HepG2 (cell line): ENCODE measurements at regions not wholly inside any gene's neighbourhood (a gene's known extent, or its start where the extent isn't known, plus 50 kb on each side); places are given as distances from the start of the nearest gene placed in this dataset.

Experiments
- AKAP8 ChIP-seq: sonication (generic); formaldehyde crosslinking; IDR thresholded peaks from 2 replicates; pipeline ENCODE4 v1.5.1; 2020; ENCODE audit warnings: mild to moderate bottlenecking, missing genetic modification reagents
- CBFB ChIP-seq: sonication (generic); formaldehyde crosslinking; IDR thresholded peaks from 2 replicates; pipeline ENCODE4 v1.4.0; 2020; ENCODE audit warnings: missing genetic modification reagents
- FOXJ3 ChIP-seq: sonication (generic); formaldehyde crosslinking; IDR thresholded peaks from 2 replicates; pipeline ENCODE4 v1.4.0; 2020; ENCODE audit warnings: missing genetic modification reagents, mild to moderate bottlenecking, borderline replicate concordance
- HNF4G ChIP-seq, 2 experiments: sonication (generic) in 1 of 2; formaldehyde crosslinking in 1 of 2; IDR thresholded peaks; 2 replicates each; pipeline versions ENCODE4 v1.4.0 to v1.6.1; 2011 to 2020; ENCODE audit warnings: borderline replicate concordance in 2 of 2, low read depth in 2 of 2, mild to moderate bottlenecking in 2 of 2, low read length in 1 of 2, missing genetic modification reagents in 1 of 2, moderate library complexity in 1 of 2
- NAIF1 ChIP-seq: sonication (generic); formaldehyde crosslinking; IDR thresholded peaks from 2 replicates; pipeline ENCODE4 v1.5.0; 2020; ENCODE audit warnings: mild to moderate bottlenecking, missing genetic modification reagents, borderline replicate concordance
- NFKB2 ChIP-seq: sonication (generic); formaldehyde crosslinking; IDR thresholded peaks from 2 replicates; pipeline ENCODE4 v1.4.0; 2020; ENCODE audit warnings: missing genetic modification reagents, borderline replicate concordance
- POLR2G ChIP-seq: fragments of 200-400 bp; formaldehyde crosslinking; IDR thresholded peaks from 2 replicates; pipeline ENCODE4 v1.6.1; 2018; ENCODE audit warnings: mild to moderate bottlenecking, low read depth, low read length, moderate library complexity
- SNRNP70 ChIP-seq: fragments of 200-400 bp; formaldehyde crosslinking; IDR thresholded peaks from 2 replicates; pipeline ENCODE4 v1.6.1; 2017; ENCODE audit warnings: mild to moderate bottlenecking, low read depth, low read length, moderate library complexity
- SRSF1 ChIP-seq: fragments of 200-400 bp; formaldehyde crosslinking; optimal IDR thresholded peaks from 2 replicates; pipeline ENCODE3; 2017; ENCODE audit warnings: mild to moderate bottlenecking, low read depth, low read length, moderate library complexity
- ZNF235 ChIP-seq: sonication (generic); formaldehyde crosslinking; IDR thresholded peaks from 2 replicates; pipeline ENCODE4 v1.8.1; 2023; ENCODE audit warnings: mild to moderate bottlenecking, missing genetic modification reagents, borderline replicate concordance
- ZNF337 ChIP-seq: sonication (generic); formaldehyde crosslinking; IDR thresholded peaks from 2 replicates; pipeline ENCODE4 v1.5.1; 2020; ENCODE audit warnings: missing genetic modification reagents, low read depth, mild to moderate bottlenecking, borderline replicate concordance
- ZNF44 ChIP-seq: sonication (generic); formaldehyde crosslinking; IDR thresholded peaks from 2 replicates; pipeline ENCODE4 v1.5.1; 2020; ENCODE audit warnings: mild to moderate bottlenecking, missing genetic modification reagents
- ZNF530 ChIP-seq: sonication (generic); formaldehyde crosslinking; IDR thresholded peaks from 2 replicates; pipeline ENCODE4 v1.5.0; 2020; ENCODE audit warnings: low read depth, mild to moderate bottlenecking, missing genetic modification reagents
- ZNF550 ChIP-seq: sonication (generic); formaldehyde crosslinking; IDR thresholded peaks from 2 replicates; pipeline ENCODE4 v1.4.0; 2020; ENCODE audit warnings: mild to moderate bottlenecking, missing genetic modification reagents, borderline replicate concordance
- ZNF564 ChIP-seq: sonication (generic); formaldehyde crosslinking; IDR thresholded peaks from 2 replicates; pipeline ENCODE4 v1.8.1; 2023; ENCODE audit warnings: mild to moderate bottlenecking, missing genetic modification reagents
- ZNF607 ChIP-seq: sonication (generic); formaldehyde crosslinking; IDR thresholded peaks from 2 replicates; pipeline ENCODE4 v1.5.1; 2020; ENCODE audit warnings: missing genetic modification reagents, mild to moderate bottlenecking, borderline replicate concordance
- ZNF652 ChIP-seq: IDR thresholded peaks from 2 replicates; pipeline ENCODE4 v1.6.1; 2016; ENCODE audit warnings: low read depth, borderline replicate concordance
- ZNF850 ChIP-seq: sonication (generic); formaldehyde crosslinking; conservative IDR thresholded peaks from 2 replicates; pipeline ENCODE4 v1.9.0; 2021; ENCODE audit warnings: mild to moderate bottlenecking, missing genetic modification reagents
- ZSCAN30 ChIP-seq: sonication (generic); formaldehyde crosslinking; IDR thresholded peaks from 2 replicates; pipeline ENCODE4 v1.5.0; 2020; ENCODE audit warnings: mild to moderate bottlenecking, missing genetic modification reagents
- TF ChIP-seq, protein P1 (sequence below): sonication (generic); formaldehyde crosslinking; conservative IDR thresholded peaks from 2 replicates; pipeline ENCODE4 v1.8.0; 2022; ENCODE audit warnings: low read depth, missing genetic modification reagents
- TF ChIP-seq, protein P2 (sequence below): sonication (generic); formaldehyde crosslinking; IDR thresholded peaks from 2 replicates; pipeline ENCODE4 v1.5.1; 2020; ENCODE audit warnings: missing genetic modification reagents, mild to moderate bottlenecking, borderline replicate concordance
- TF ChIP-seq, protein P3 (sequence below), 2 experiments: sonication (generic) in 1 of 2; formaldehyde crosslinking in 1 of 2; IDR thresholded peaks; 2 replicates each; pipeline versions ENCODE4 v1.4.0 to v1.6.1; 2018 to 2020; ENCODE audit warnings: missing genetic modification reagents in 2 of 2, borderline replicate concordance in 1 of 2, low read depth in 1 of 2, mild to moderate bottlenecking in 1 of 2, missing biosample characterization in 1 of 2
- TF ChIP-seq, protein P4 (sequence below): IDR thresholded peaks from 2 replicates; pipeline ENCODE4 v1.6.1; 2016

DNA sequence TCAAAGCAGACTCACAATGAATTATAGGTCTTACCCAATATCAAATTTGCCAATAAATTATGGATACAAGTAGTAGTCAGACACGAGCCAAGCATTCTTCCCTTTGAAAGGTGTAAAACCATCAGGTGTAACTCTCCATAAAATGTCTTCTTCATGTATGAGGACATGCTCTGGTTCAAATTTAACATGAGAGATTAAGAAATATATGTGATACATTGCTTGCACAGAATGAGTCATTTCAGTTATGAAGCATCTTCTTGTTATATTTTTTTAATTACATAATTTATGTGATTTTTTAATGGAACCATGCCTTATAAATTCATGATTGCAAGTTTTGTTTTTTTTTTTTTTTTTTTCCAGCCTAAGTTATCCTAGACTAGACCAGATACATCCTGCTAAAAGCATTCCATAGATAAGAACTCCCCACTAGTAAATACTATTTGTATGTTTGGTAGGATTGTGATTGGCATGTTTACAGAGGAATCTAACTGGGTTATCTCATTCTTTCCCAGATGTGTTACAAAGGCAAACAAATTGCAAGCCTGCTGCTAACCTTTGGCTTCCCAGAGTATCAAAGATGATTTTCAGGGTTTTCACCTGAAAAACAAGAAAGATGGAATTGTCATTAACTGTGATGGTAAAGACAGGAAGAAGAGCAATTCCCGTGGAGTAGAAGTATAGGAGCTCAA, 621.9 kb downstream of the XIRP2 start (continued):
- TF ChIP-seq ZNF530 (no peak), AKAP8 (CRISPR knock-in tag) (no peak), SRSF1 (no peak), ZSCAN30 (CRISPR knock-in tag) (no peak), SNRNP70 (no peak), HNF4G (IDR thresholded peaks at IDR 0.05; ENCODE audit: borderline replicate concordance, low read depth, low read length) (peak; percentile 74; the same call in 1 of the 2 replicates), HNF4G (CRISPR knock-in tag; IDR thresholded peaks at IDR 0.05; ENCODE audit: borderline replicate concordance, low read depth) (no peak), ZNF564 (CRISPR knock-in tag) (no peak), ZNF44 (CRISPR knock-in tag) (no peak), NAIF1 (CRISPR knock-in tag) (no peak), ZNF235 (CRISPR knock-in tag) (no peak), ZNF337 (CRISPR knock-in tag) (no peak), FOXJ3 (CRISPR knock-in tag) (peak; percentile 93), NFKB2 (no peak), ZNF652 (0 out of 2 replicates have a peak, but pooled peaks have one; percentile 22), ZNF550 (no peak), ZNF607 (CRISPR knock-in tag) (no peak), POLR2G (no peak), CBFB (CRISPR knock-in tag) (peak; percentile 88), ZNF850 (no peak)
- TF ChIP-seq, protein P1, sequence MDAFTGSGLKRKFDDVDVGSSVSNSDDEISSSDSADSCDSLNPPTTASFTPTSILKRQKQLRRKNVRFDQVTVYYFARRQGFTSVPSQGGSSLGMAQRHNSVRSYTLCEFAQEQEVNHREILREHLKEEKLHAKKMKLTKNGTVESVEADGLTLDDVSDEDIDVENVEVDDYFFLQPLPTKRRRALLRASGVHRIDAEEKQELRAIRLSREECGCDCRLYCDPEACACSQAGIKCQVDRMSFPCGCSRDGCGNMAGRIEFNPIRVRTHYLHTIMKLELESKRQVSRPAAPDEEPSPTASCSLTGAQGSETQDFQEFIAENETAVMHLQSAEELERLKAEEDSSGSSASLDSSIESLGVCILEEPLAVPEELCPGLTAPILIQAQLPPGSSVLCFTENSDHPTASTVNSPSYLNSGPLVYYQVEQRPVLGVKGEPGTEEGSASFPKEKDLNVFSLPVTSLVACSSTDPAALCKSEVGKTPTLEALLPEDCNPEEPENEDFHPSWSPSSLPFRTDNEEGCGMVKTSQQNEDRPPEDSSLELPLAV: no peak
- TF ChIP-seq, protein P2, sequence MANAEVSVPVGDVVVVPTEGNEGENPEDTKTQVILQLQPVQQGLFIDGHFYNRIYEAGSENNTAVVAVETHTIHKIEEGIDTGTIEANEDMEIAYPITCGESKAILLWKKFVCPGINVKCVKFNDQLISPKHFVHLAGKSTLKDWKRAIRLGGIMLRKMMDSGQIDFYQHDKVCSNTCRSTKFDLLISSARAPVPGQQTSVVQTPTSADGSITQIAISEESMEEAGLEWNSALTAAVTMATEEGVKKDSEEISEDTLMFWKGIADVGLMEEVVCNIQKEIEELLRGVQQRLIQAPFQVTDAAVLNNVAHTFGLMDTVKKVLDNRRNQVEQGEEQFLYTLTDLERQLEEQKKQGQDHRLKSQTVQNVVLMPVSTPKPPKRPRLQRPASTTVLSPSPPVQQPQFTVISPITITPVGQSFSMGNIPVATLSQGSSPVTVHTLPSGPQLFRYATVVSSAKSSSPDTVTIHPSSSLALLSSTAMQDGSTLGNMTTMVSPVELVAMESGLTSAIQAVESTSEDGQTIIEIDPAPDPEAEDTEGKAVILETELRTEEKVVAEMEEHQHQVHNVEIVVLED: no peak
- TF ChIP-seq, protein P3, sequence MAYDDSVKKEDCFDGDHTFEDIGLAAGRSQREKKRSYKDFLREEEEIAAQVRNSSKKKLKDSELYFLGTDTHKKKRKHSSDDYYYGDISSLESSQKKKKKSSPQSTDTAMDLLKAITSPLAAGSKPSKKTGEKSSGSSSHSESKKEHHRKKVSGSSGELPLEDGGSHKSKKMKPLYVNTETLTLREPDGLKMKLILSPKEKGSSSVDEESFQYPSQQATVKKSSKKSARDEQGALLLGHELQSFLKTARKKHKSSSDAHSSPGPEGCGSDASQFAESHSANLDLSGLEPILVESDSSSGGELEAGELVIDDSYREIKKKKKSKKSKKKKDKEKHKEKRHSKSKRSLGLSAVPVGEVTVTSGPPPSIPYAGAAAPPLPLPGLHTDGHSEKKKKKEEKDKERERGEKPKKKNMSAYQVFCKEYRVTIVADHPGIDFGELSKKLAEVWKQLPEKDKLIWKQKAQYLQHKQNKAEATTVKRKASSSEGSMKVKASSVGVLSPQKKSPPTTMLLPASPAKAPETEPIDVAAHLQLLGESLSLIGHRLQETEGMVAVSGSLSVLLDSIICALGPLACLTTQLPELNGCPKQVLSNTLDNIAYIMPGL (CRISPR knock-in tag; IDR thresholded peaks at IDR 0.05; ENCODE audit: borderline replicate concordance in 1 of 2, low read depth in 1 of 2): no peak
- TF ChIP-seq, protein P4, sequence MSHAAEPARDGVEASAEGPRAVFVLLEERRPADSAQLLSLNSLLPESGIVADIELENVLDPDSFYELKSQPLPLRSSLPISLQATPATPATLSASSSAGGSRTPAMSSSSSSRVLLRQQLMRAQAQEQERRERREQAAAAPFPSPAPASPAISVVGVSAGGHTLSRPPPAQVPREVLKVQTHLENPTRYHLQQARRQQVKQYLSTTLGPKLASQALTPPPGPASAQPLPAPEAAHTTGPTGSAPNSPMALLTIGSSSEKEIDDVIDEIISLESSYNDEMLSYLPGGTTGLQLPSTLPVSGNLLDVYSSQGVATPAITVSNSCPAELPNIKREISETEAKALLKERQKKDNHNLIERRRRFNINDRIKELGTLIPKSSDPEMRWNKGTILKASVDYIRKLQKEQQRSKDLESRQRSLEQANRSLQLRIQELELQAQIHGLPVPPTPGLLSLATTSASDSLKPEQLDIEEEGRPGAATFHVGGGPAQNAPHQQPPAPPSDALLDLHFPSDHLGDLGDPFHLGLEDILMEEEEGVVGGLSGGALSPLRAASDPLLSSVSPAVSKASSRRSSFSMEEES: peak; percentile 53; the same call in 1 of the 2 replicates
